ENCODE measurements at regions not wholly inside any gene's neighbourhood (a gene's known extent, or its start where the extent isn't known, plus 50 kb on each side); places are given as distances from the start of the nearest gene placed in this dataset.

GRCh38 chr21:35349376-35350080 lies 300.4 kb upstream of the RUNX1 start:
- TF ChIP-seq, protein P1, sequence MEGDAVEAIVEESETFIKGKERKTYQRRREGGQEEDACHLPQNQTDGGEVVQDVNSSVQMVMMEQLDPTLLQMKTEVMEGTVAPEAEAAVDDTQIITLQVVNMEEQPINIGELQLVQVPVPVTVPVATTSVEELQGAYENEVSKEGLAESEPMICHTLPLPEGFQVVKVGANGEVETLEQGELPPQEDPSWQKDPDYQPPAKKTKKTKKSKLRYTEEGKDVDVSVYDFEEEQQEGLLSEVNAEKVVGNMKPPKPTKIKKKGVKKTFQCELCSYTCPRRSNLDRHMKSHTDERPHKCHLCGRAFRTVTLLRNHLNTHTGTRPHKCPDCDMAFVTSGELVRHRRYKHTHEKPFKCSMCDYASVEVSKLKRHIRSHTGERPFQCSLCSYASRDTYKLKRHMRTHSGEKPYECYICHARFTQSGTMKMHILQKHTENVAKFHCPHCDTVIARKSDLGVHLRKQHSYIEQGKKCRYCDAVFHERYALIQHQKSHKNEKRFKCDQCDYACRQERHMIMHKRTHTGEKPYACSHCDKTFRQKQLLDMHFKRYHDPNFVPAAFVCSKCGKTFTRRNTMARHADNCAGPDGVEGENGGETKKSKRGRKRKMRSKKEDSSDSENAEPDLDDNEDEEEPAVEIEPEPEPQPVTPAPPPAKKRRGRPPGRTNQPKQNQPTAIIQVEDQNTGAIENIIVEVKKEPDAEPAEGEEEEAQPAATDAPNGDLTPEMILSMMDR (IDR thresholded peaks at IDR 0.05), result no peak
- no peak for TF ChIP-seq POLR2A (IDR thresholded peaks at IDR 0.05)
